Hepatocyte (in vitro differentiated cells): ENCODE measurements at regions not wholly inside any gene's neighbourhood (a gene's known extent, or its start where the extent isn't known, plus 50 kb on each side); places are given as distances from the start of the nearest gene placed in this dataset.

Experiments used
- CTCF ChIP-seq: fragments of 200-600 bp; sonication (generic); IDR thresholded peaks from 2 replicates; pipeline ENCODE4 v1.5.1; 2016; ENCODE audit warnings: antibody characterized with exemption, mild to moderate bottlenecking; ENCODE audit not compliant: poor library complexity
- EZH2phosphoT487 ChIP-seq: fragments of 200-600 bp; sonication (generic); IDR thresholded peaks from one replicate; pipeline ENCODE4 v1.6.1; 2018; ENCODE audit warnings: antibody characterized with exemption, mild to moderate bottlenecking, low read depth, moderate library complexity; ENCODE audit not compliant: unreplicated experiment, severe bottlenecking

- no peak for TF ChIP-seq CTCF
- no peak for TF ChIP-seq EZH2phosphoT487
Observed at GRCh38 chr20:7410150-7410549, 530.1 kb downstream of the HAO1 start.
